ENCODE measurements at regions not wholly inside any gene's neighbourhood (a gene's known extent, or its start where the extent isn't known, plus 50 kb on each side); places are given as distances from the start of the nearest gene placed in this dataset.

- TF ChIP-seq MAX (CRISPR knock-in tag; IDR thresholded peaks at IDR 0.05) (no peak), MXD4 (CRISPR knock-in tag; IDR thresholded peaks at IDR 0.05; ENCODE audit: borderline replicate concordance) (no peak), TEAD4 (CRISPR knock-in tag; IDR thresholded peaks at IDR 0.05) (no peak), SMAD3 (CRISPR knock-in tag; IDR thresholded peaks at IDR 0.05; ENCODE audit: borderline replicate concordance) (no peak), ATF3 (CRISPR knock-in tag; conservative IDR thresholded peaks at IDR 0.05) (no peak), NR1H2 (CRISPR knock-in tag; IDR thresholded peaks at IDR 0.05) (no peak), ETV6 (CRISPR knock-in tag; IDR thresholded peaks at IDR 0.05) (no peak), CREB1 (CRISPR knock-in tag; IDR thresholded peaks at IDR 0.05) (no peak)
- TF ChIP-seq, protein P1, sequence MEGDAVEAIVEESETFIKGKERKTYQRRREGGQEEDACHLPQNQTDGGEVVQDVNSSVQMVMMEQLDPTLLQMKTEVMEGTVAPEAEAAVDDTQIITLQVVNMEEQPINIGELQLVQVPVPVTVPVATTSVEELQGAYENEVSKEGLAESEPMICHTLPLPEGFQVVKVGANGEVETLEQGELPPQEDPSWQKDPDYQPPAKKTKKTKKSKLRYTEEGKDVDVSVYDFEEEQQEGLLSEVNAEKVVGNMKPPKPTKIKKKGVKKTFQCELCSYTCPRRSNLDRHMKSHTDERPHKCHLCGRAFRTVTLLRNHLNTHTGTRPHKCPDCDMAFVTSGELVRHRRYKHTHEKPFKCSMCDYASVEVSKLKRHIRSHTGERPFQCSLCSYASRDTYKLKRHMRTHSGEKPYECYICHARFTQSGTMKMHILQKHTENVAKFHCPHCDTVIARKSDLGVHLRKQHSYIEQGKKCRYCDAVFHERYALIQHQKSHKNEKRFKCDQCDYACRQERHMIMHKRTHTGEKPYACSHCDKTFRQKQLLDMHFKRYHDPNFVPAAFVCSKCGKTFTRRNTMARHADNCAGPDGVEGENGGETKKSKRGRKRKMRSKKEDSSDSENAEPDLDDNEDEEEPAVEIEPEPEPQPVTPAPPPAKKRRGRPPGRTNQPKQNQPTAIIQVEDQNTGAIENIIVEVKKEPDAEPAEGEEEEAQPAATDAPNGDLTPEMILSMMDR (IDR thresholded peaks at IDR 0.05), result no peak
- TF ChIP-seq, protein P2, sequence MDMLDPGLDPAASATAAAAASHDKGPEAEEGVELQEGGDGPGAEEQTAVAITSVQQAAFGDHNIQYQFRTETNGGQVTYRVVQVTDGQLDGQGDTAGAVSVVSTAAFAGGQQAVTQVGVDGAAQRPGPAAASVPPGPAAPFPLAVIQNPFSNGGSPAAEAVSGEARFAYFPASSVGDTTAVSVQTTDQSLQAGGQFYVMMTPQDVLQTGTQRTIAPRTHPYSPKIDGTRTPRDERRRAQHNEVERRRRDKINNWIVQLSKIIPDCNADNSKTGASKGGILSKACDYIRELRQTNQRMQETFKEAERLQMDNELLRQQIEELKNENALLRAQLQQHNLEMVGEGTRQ (CRISPR knock-in tag; IDR thresholded peaks at IDR 0.05), result no peak
These were observed 127.8 kb downstream of the GOSR1 start for GRCh38 chr17:30605027-30605426.

All from WTC11 (cell line).